ENCODE measurements at regions not wholly inside any gene's neighbourhood (a gene's known extent, or its start where the extent isn't known, plus 50 kb on each side); places are given as distances from the start of the nearest gene placed in this dataset.

- no peak for TF ChIP-seq CSRNP3 (CRISPR knock-in tag; IDR thresholded peaks at IDR 0.05)
- TF ChIP-seq ARNTL (CRISPR knock-in tag; IDR thresholded peaks at IDR 0.05; ENCODE audit: borderline replicate concordance, low read depth) = no peak
- TF ChIP-seq POU6F1 (CRISPR knock-in tag; IDR thresholded peaks at IDR 0.05; ENCODE audit: borderline replicate concordance, low read depth) = no peak
These were observed 96.8 kb upstream of the ZNF92 start for GRCh38 chr7:65276822-65277221.

All from SK-N-SH treated with all-trans-retinoic acid at 6 μM for 48 hours (cell line).